Psoas muscle (tissue), 7 donors: ENCODE measurements at regions not wholly inside any gene's neighbourhood (a gene's known extent, or its start where the extent isn't known, plus 50 kb on each side); places are given as distances from the start of the nearest gene placed in this dataset.

Experiments
- ATAC-seq, 4 donors: fragments of 200-7000 bp; cut with Tn5 transposase; one replicate each; pipeline ENCODE4 v1.9.1; 2020; ENCODE audit warnings: moderate library complexity in 3 of 4, mild to moderate bottlenecking in 2 of 4
- DNase-seq, 2 donors: peaks; one replicate each; pipeline ENCODE4 v3.0.0-alpha.2; 2020
- H3K27ac ChIP-seq: fragments of 200-600 bp; one replicate; pipeline ENCODE4 v1.8.0; 2022
- H3K27me3 ChIP-seq, 3 donors: fragments of 200-600 bp in 1 of 3; one replicate each; pipeline versions ENCODE4 v1.6.1 to v1.8.0; 2013 to 2022; ENCODE audit warnings: low read length in 2 of 3, mild to moderate bottlenecking in 2 of 3, moderate library complexity in 1 of 3; ENCODE audit not compliant: insufficient read depth in 3 of 3
- H3K36me3 ChIP-seq, 2 donors: fragments of 200-600 bp in 1 of 2; one replicate each; pipeline versions ENCODE4 v1.6.1 to v1.8.0; 2013 to 2022; ENCODE audit warnings: low read depth in 1 of 2, mild to moderate bottlenecking in 1 of 2, moderate library complexity in 1 of 2; ENCODE audit not compliant: insufficient read depth in 1 of 2
- H3K4me1 ChIP-seq: fragments of 200-600 bp; one replicate; pipeline ENCODE4 v1.8.0; 2022
- H3K4me3 ChIP-seq: fragments of 200-600 bp; one replicate; pipeline ENCODE4 v1.8.0; 2022; ENCODE audit warnings: mild to moderate bottlenecking
- H3K9me3 ChIP-seq: fragments of 200-600 bp; one replicate; pipeline ENCODE4 v1.8.0; 2022
- WGBS, 3 donors: extraction: QIAGEN DNeasy Blood & Tissue Kit; methylation state at CpG; one replicate each; pipeline versions ENCODE4 v1.1.6 to v1.1.7; 2013; 5-methylcytosine and 5-hydroxymethylcytosine counted together
- intact Hi-C, 2 donors: fragments of 100-400 bp; cut with DNase I; formaldehyde crosslinking; loops; one replicate each; pipeline versions ENCODE4 v1.11.0 to v1.14.2; 2022
- TF ChIP-seq, protein P1 (sequence below): fragments of 200-600 bp; IDR thresholded peaks from one replicate; pipeline ENCODE4 v1.8.0; 2022; ENCODE audit warnings: antibody characterized with exemption
- donor health status: healthy with polysubstance abuse.
- donor health status: DM: no; HTN: no; CAD: no; lungs with moderate emphysema.
- donor health status: Bipolar disorder and iron deficiency.
- donor health status: healthy.
- donor health status: DM: yes; HTN: yes; CAD: no.
- donor health status: DM: no; HTN: no; CAD: no.
- donor health status: DM: yes; HTN: yes; CAD: no.

DNA sequence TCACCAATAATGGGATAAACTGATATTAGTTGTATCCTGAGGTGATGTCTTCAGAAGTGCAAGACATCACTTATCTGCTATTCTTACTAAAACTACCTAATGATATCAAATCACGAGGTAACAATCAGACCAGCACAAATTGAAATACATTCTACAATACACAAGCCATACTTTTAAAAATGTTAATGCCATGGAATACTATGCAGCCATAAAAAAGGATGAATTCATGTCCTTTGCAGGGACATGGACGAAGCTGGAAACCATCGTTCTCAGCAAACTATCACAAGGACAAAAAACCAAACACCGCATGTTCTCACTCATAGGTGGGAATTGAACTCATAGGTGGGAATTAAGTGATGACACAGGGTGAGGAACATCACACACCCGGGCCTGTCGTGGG lies 129.3 kb downstream of the SST start:
- TF ChIP-seq, protein P1, sequence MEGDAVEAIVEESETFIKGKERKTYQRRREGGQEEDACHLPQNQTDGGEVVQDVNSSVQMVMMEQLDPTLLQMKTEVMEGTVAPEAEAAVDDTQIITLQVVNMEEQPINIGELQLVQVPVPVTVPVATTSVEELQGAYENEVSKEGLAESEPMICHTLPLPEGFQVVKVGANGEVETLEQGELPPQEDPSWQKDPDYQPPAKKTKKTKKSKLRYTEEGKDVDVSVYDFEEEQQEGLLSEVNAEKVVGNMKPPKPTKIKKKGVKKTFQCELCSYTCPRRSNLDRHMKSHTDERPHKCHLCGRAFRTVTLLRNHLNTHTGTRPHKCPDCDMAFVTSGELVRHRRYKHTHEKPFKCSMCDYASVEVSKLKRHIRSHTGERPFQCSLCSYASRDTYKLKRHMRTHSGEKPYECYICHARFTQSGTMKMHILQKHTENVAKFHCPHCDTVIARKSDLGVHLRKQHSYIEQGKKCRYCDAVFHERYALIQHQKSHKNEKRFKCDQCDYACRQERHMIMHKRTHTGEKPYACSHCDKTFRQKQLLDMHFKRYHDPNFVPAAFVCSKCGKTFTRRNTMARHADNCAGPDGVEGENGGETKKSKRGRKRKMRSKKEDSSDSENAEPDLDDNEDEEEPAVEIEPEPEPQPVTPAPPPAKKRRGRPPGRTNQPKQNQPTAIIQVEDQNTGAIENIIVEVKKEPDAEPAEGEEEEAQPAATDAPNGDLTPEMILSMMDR: no peak
- DNase-seq (no peak), ATAC-seq (no peak)
- no peak overlapping the region for H3K4me3 ChIP-seq
- H3K27ac ChIP-seq: no peak overlapping the region
- H3K36me3 ChIP-seq: no peaks in the 10 kb centered on the region
- H3K27me3 ChIP-seq: no peaks in the 10 kb centered on the region
- H3K4me1 ChIP-seq: no peaks in the 10 kb centered on the region
- WGBS, 3 donors: 85 to 90% (median 88%) methylated on average over 6 of the region's 6 CpGs
- no peaks in the 10 kb centered on the region for H3K9me3 ChIP-seq
- intact Hi-C loops: no loop called here

DNA sequence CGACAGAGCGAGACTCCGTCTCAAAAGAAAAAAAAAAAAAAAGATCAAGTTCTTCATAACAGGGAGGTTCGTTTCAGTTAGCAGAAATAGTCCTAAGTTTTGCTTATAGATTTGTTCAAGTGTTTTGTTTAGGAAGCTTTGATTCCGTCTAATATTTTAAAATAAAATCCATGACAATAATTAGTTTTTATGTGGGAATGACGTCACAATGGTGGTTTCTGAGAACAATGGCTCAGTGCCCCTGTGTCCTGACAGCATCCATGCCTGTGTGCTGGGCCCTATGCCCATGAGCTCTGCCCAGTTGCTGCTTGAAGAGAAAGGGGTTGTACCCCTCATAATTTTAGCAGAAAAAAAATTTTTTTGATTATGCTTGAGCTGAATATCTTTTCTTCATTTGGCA lies 134.0 kb downstream of the SST start:
- Histone ChIP-seq H3K4me3 (no peak overlapping the region), H3K36me3 (no peaks in the 10 kb centered on the region), H3K9me3 (no peaks in the 10 kb centered on the region), H3K4me1 (no peaks in the 10 kb centered on the region), H3K27ac (no peak overlapping the region), H3K27me3 (peaks cover 0 to 5% (median 0%) of the 10 kb centered on the region in 3 donors)
- DNase-seq (no peak), ATAC-seq (no peak)
- intact Hi-C loops: no loop called here
- 85 to 88% (median 87%) methylated on average over 6 of the region's 6 CpGs for WGBS, 3 donors
- TF ChIP-seq, protein P1: no peak

DNA sequence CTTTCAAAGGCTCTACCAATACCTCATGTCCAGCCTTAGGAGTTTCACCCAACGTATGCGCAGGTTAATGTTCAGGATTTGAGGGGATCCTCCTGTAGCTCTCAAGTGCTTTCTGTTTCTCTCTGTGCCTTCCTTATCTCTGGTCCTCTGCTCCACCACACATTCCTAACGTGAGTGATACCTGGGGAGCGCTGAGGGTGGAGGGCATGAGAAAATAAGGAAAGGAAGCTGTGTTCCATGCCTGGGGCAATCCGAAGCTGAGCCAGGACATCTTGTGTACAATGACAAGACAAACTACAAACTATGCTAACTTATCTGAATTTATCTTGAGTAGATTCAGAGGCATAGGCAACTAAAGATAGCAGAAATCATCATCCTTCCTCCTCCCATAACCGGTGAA lies 136.4 kb downstream of the SST start:
- no peaks in the 10 kb centered on the region for H3K9me3 ChIP-seq
- no peak overlapping the region for H3K27ac ChIP-seq
- H3K27me3 ChIP-seq: peaks cover 0 to 5% (median 0%) of the 10 kb centered on the region in 3 donors
- TF ChIP-seq, protein P1: no peak
- DNase-seq (no peak), ATAC-seq (no peak)
- H3K4me1 ChIP-seq: no peaks in the 10 kb centered on the region
- 67 to 75% (median 73%) methylated on average over 6 of the region's 6 CpGs for WGBS, 3 donors
- no peaks in the 10 kb centered on the region for H3K36me3 ChIP-seq
- intact Hi-C loops: no loop called here
- no peak overlapping the region for H3K4me3 ChIP-seq

DNA sequence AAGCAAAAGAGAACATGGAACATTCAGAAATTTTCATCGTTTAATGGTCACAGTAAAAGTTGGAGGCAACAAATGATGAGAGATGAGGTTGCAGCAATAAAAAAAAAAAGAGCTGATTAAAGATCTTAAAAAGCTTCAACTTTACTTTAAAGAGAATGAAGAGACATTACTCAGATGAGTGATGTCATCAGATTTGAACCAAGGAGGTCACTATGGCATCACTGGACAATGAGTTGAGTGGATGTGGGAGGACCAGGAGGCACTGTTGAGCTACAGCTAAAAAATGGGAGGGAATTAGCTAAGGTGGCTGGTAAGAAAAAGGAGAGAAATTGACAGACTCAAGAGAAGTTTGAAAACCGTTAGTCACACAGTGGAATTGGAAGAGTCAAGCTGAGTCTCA lies 138.4 kb downstream of the SST start:
- ATAC-seq: no peak
- H3K27me3 ChIP-seq: peaks cover 0 to 5% (median 0%) of the 10 kb centered on the region in 3 donors
- no peaks in the 10 kb centered on the region for H3K36me3 ChIP-seq
- H3K9me3 ChIP-seq: no peaks in the 10 kb centered on the region
- no peak for DNase-seq
- H3K27ac ChIP-seq: no peak overlapping the region
- intact Hi-C loops: no loop called here
- TF ChIP-seq, protein P1: no peak
- 73 to 86% (median 79%) methylated on average over 2 of the region's 2 CpGs for WGBS, 3 donors
- H3K4me3 ChIP-seq: no peak overlapping the region
- no peaks in the 10 kb centered on the region for H3K4me1 ChIP-seq

DNA sequence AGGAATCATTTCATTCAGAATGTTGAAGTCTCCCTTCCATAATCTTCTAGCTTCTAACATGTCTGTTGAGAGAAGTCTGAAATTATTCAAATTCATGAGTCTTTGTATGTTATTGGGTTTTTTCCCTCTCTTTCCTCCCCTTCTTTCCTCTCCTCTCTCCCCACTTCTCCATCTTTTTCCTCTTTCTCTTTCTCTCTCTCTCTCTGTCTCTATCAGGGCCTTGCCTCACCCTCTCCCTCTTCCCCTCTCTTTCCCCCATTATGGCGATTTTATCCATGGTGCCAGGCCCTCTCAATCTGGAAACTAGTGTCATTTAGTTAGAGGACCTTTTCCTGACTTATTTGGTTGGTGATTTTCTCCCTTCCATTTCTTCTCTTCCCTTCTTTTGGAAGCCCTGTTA lies 147.3 kb downstream of the SST start:
- H3K9me3 ChIP-seq: no peaks in the 10 kb centered on the region
- H3K4me3 ChIP-seq: no peak overlapping the region
- TF ChIP-seq, protein P1: no peak
- ATAC-seq (no peak), DNase-seq (no peak)
- 46 to 68% (median 63%) methylated on average over 1 of the region's 1 CpG for WGBS, 3 donors
- intact Hi-C loops: no loop called here
- H3K27me3 ChIP-seq: no peaks in the 10 kb centered on the region
- no peaks in the 10 kb centered on the region for H3K36me3 ChIP-seq
- no peaks in the 10 kb centered on the region for H3K4me1 ChIP-seq
- H3K27ac ChIP-seq: no peak overlapping the region
